CD4-positive, alpha-beta T cell (primary cell): ENCODE measurements at regions not wholly inside any gene's neighbourhood (a gene's known extent, or its start where the extent isn't known, plus 50 kb on each side); places are given as distances from the start of the nearest gene placed in this dataset.

Experiments used
- ATAC-seq: fragments of 200-7000 bp; cut with Tn5 transposase; one replicate; pipeline ENCODE4 v1.10.0; 2022; ENCODE audit warnings: mild to moderate bottlenecking; ENCODE audit not compliant: poor library complexity
- CTCF ChIA-PET: fragments of 350-600 bp; sonication (Branson Sonifier 250); formaldehyde crosslinking; loops from one replicate; lab custom pipeline; 2021; ENCODE audit warnings: antibody characterized with exemption, inconsistent platforms; lab: Charles Lee
- POLR2A ChIA-PET: fragments of 350-600 bp; sonication (Branson Sonifier 250); formaldehyde crosslinking; loops from one replicate; lab custom pipeline; 2021; ENCODE audit warnings: antibody characterized with exemption, inconsistent platforms; lab: Charles Lee
- DNase-seq, 14 experiments: peaks; one replicate each; pipeline ENCODE4 v3.0.0-alpha.2; 2013 to 2020; ENCODE audit warnings: mixed read lengths in 2 of 14
- H3K27ac ChIP-seq, 2 donors: one replicate each; pipeline versions ENCODE4 v1.5.1 to v1.7.0; 2013; ENCODE audit warnings: low read length in 2 of 2, low read depth in 1 of 2, mild to moderate bottlenecking in 1 of 2
- H3K27me3 ChIP-seq, 2 experiments: 1 replicate in 1 of 2; 2 replicates in 1 of 2; pipeline versions ENCODE4 v1.6.1 to v1.7.0; 2013; ENCODE audit warnings: low read length in 2 of 2, control low read depth in 1 of 2, mild to moderate bottlenecking in 1 of 2, moderate library complexity in 1 of 2; ENCODE audit not compliant: insufficient read depth in 2 of 2, control insufficient read depth in 1 of 2
- H3K36me3 ChIP-seq: one replicate; pipeline ENCODE4 v1.6.1; 2013; ENCODE audit warnings: low read length, control low read depth; ENCODE audit not compliant: insufficient read depth
- H3K4me1 ChIP-seq: one replicate; pipeline ENCODE4 v1.6.1; 2013; ENCODE audit warnings: low read length, control low read depth; ENCODE audit not compliant: insufficient read depth
- H3K4me3 ChIP-seq: one replicate; pipeline ENCODE4 v1.5.1; 2013; ENCODE audit warnings: mild to moderate bottlenecking, low read length, moderate library complexity
- H3K9me3 ChIP-seq, 2 experiments: 1 replicate in 1 of 2; 2 replicates in 1 of 2; pipeline versions ENCODE4 v1.6.1 to v1.7.0; 2013; ENCODE audit warnings: low read length in 2 of 2, mild to moderate bottlenecking in 2 of 2, control low read depth in 1 of 2, moderate library complexity in 1 of 2; ENCODE audit not compliant: control insufficient read depth in 1 of 2, insufficient read depth in 1 of 2
- H3K27ac Mint-ChIP-seq: one replicate; pipeline ENCODE4 v1.8.0; 2020; ENCODE audit warnings: mixed read lengths
- H3K27me3 Mint-ChIP-seq: one replicate; pipeline ENCODE4 v1.8.0; 2021; ENCODE audit warnings: mixed read lengths
- H3K36me3 Mint-ChIP-seq: one replicate; pipeline ENCODE4 v1.8.0; 2021; ENCODE audit warnings: low read depth, mixed read lengths
- H3K4me1 Mint-ChIP-seq: one replicate; pipeline ENCODE4 v1.8.0; 2021; ENCODE audit warnings: low read depth, mixed read lengths
- H3K4me3 Mint-ChIP-seq: one replicate; pipeline ENCODE4 v1.8.0; 2020; ENCODE audit warnings: mild to moderate bottlenecking, mixed read lengths
- H3K9me3 Mint-ChIP-seq: one replicate; pipeline ENCODE4 v1.8.0; 2020; ENCODE audit warnings: mixed read lengths
- intact Hi-C, 2 experiments: fragments of 100-400 bp; cut with DNase I in 1 of 2; cut with micrococcal nuclease in 1 of 2; formaldehyde crosslinking; loops; one replicate each; pipeline versions ENCODE4 v1.15.1 to v1.9.0; 2023 to 2025; cut with DNase I, micrococcal nuclease
- TF ChIP-seq, protein P1 (sequence below): fragments of 200-600 bp; IDR thresholded peaks from one replicate; pipeline ENCODE4 v1.8.0; 2022; ENCODE audit warnings: antibody characterized with exemption, mild to moderate bottlenecking

DNA sequence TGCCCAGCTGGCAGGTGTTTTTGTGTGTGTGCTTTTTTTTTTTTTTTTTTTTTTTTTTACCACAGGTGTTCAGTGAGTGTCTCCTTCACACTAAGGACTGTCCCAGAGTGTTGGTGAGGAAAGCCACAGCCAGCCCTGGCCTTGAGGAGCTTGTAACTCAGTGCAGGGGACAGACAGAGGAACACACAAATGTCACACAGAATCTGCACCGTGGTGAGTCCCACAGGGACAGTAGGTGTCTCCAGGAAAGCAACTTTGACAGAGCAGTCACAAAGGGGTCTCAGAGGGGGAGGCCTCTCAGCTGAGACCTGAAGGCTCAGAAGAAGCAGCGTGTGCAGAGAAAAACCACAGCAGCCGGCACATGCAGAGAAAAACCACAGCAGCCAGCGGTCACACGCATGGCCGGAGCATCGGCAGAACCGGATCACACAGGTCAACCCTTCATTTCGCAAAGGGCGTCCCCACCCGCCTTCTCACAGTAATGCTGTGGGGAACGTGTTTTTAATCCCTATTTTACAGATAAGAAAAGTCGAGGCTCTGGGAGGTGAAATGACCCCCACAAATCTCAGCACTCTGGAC is 101.7 kb upstream of the PRR5 start:
- Histone ChIP-seq H3K27me3 (peaks cover 3 to 10% of the 10 kb centered on the region in 2 experiments), H3K4me1 (peaks cover 2% of the 10 kb centered on the region), H3K4me3 (no peak overlapping the region), H3K9me3 (no peaks in the 10 kb centered on the region), H3K27ac (no peak overlapping the region), H3K36me3 (no peaks in the 10 kb centered on the region)
- TF ChIP-seq, protein P1, sequence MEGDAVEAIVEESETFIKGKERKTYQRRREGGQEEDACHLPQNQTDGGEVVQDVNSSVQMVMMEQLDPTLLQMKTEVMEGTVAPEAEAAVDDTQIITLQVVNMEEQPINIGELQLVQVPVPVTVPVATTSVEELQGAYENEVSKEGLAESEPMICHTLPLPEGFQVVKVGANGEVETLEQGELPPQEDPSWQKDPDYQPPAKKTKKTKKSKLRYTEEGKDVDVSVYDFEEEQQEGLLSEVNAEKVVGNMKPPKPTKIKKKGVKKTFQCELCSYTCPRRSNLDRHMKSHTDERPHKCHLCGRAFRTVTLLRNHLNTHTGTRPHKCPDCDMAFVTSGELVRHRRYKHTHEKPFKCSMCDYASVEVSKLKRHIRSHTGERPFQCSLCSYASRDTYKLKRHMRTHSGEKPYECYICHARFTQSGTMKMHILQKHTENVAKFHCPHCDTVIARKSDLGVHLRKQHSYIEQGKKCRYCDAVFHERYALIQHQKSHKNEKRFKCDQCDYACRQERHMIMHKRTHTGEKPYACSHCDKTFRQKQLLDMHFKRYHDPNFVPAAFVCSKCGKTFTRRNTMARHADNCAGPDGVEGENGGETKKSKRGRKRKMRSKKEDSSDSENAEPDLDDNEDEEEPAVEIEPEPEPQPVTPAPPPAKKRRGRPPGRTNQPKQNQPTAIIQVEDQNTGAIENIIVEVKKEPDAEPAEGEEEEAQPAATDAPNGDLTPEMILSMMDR: no peak
- no peak for ATAC-seq
- intact Hi-C loops: no loop called here
- Mint-ChIP-seq H3K9me3 (no peaks in the 10 kb centered on the region), H3K4me3 (no peak overlapping the region), H3K27me3 (peaks cover 18% of the 10 kb centered on the region), H3K4me1 (no peaks in the 10 kb centered on the region), H3K27ac (no peak overlapping the region), H3K36me3 (no peaks in the 10 kb centered on the region)
- no peak for DNase-seq
- CTCF ChIA-PET: no interaction called here
- POLR2A ChIA-PET: no interaction called here

DNA sequence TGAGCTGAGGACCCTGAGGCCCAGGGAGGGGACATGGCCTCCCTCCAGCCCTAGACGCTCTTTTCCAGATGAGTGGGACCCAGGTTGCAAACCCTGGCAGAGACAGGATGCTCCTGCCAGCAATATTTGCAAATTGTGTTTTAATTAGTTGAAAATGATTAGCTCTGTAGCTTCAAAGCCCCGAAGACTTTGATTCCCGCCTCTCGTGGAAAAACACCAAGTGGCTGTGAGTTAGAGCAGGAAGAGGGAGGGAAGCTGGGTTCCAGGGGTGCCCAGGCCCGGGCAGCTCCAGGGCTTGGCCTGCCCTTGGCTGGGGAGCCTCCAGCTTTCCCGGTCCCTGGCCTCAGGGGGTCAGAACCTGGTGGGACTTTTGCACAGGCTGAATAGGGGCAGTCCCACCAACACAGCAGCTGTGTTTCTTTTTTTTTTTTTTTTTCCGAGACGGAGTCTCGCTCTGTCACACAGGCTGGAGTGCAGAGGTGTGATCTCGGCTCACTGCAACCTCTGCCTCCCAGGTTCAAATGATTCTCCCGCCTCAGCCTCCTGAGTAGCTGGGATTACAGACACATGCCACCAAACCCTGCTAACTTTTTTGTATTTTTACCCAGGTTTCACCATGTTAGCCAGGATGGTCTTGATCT is 101.6 kb upstream of the RTL6 start:
- H3K4me1 ChIP-seq: peaks cover 2% of the 10 kb centered on the region
- ChIA-PET POLR2A (no interaction called here), CTCF (no interaction called here)
- Mint-ChIP-seq H3K4me3 (no peak overlapping the region), H3K4me1 (no peaks in the 10 kb centered on the region), H3K36me3 (no peaks in the 10 kb centered on the region), H3K27ac (no peak overlapping the region), H3K27me3 (peaks cover 22% of the 10 kb centered on the region), H3K9me3 (no peaks in the 10 kb centered on the region)
- TF ChIP-seq, protein P1: no peak
- no peaks in the 10 kb centered on the region for H3K9me3 ChIP-seq
- H3K27ac ChIP-seq: no peak overlapping the region
- no peak overlapping the region for H3K4me3 ChIP-seq
- DNase-seq (no peak), ATAC-seq (no peak)
- peaks cover 9 to 11% of the 10 kb centered on the region in 2 experiments for H3K27me3 ChIP-seq
- intact Hi-C loops: no loop called here
- no peaks in the 10 kb centered on the region for H3K36me3 ChIP-seq

- Mint-ChIP-seq H3K27ac (no peak overlapping the region), H3K4me3 (no peak overlapping the region), H3K36me3 (no peaks in the 10 kb centered on the region), H3K9me3 (no peaks in the 10 kb centered on the region), H3K4me1 (no peaks in the 10 kb centered on the region), H3K27me3 (peaks cover 24% of the 10 kb centered on the region)
- Histone ChIP-seq H3K27ac (no peak overlapping the region), H3K27me3 (peaks cover 10 to 12% of the 10 kb centered on the region in 2 experiments), H3K4me1 (peaks cover 2% of the 10 kb centered on the region), H3K9me3 (no peaks in the 10 kb centered on the region), H3K4me3 (no peak overlapping the region), H3K36me3 (no peaks in the 10 kb centered on the region)
- TF ChIP-seq, protein P1: no peak
- ChIA-PET POLR2A (no interaction called here), CTCF (no interaction called here)
- intact Hi-C loops: no loop called here
- DNase-seq (no peak), ATAC-seq (no peak)
These were observed 101.1 kb upstream of the RTL6 start for GRCh38 chr22:44599084-44599483.
